K562 (cell line): ENCODE measurements at regions not wholly inside any gene's neighbourhood (a gene's known extent, or its start where the extent isn't known, plus 50 kb on each side); places are given as distances from the start of the nearest gene placed in this dataset.
A peak's percentile ranks its signal among the peaks of the same experiment; 100 is the strongest.

ENCODE experiments used
- ATAC-seq: fragments of 200-7000 bp; cut with Tn5 transposase; 3 replicates; pipeline ENCODE4 v1.9.1; 2020; ENCODE audit warnings: moderate library complexity
- BruUV-seq: library from RNA; stranded (reverse); fragments of 400-500 nt; replicated peaks from 2 replicates; lab custom pipeline; 2021; lab: Mats Ljungman, UMichigan
- CTCF ChIA-PET: fragments of 300-600 bp; formaldehyde crosslinking; extraction: SDS; loops from one replicate; lab custom pipeline; 2021; ENCODE audit warnings: low intra/inter-chr PET ratio; lab: Yijun Ruan, JAX
- POLR2A ChIA-PET: fragments of 300-600, 350-650 bp; sonication (Branson Sonifier 250); formaldehyde crosslinking; extraction: SDS; loops from one replicate; lab custom pipeline; 2021; ENCODE audit warnings: antibody characterized with exemption, inconsistent platforms; lab: Yijun Ruan, JAX
- DNase-seq, 4 experiments: peaks; one replicate each; pipeline versions ENCODE4 v3.0.0 to v3.0.0-alpha.2; 2011 to 2018; ENCODE audit warnings: low spot score in 3 of 4, mixed read lengths in 3 of 4; ENCODE audit errors: extremely low read depth in 1 of 4
- FAIRE-seq: peaks from 2 replicates; lab custom pipeline; 2011; peaks lifted over from hg19 to GRCh38; lab: Jason Lieb, UNC
- H2AFZ ChIP-seq: 2 replicates; pipeline ENCODE4 v1.6.0; 2011; ENCODE audit warnings: low read depth, low read length, control low read depth, inconsistent platforms
- H3K27ac ChIP-seq: fragments of 200-600 bp; 3 replicates; pipeline ENCODE4 v1.8.0; 2011; ENCODE audit warnings: low read depth, mild to moderate bottlenecking, control low read depth, inconsistent platforms, low read length, moderate library complexity, mixed read lengths; ENCODE audit errors: extremely low read depth
- H3K27me3 ChIP-seq, 2 experiments: fragments of 300-600 bp in 1 of 2; 2 replicates in 1 of 2; 3 replicates in 1 of 2; pipeline versions ENCODE4 v1.6.0 to v1.8.0; 2011; ENCODE audit warnings: inconsistent platforms in 2 of 2, low read length in 2 of 2, mild to moderate bottlenecking in 1 of 2, mixed read lengths in 1 of 2, moderate library complexity in 1 of 2; ENCODE audit not compliant: control insufficient read depth in 2 of 2, insufficient read depth in 2 of 2
- H3K36me3 ChIP-seq: fragments of 300-600 bp; 3 replicates; pipeline ENCODE4 v1.8.0; 2011; ENCODE audit warnings: mild to moderate bottlenecking, low read length, inconsistent platforms; ENCODE audit not compliant: control insufficient read depth, insufficient read depth
- H3K4me1 ChIP-seq, 2 experiments: fragments of 200-600 bp in 1 of 2; replicated peaks in 1 of 2; 2 replicates in 1 of 2; 3 replicates in 1 of 2; pipeline versions ENCODE4 v1.5.1 to v1.8.0; 2011; ENCODE audit warnings: inconsistent platforms in 2 of 2, low read length in 2 of 2, mild to moderate bottlenecking in 1 of 2, mixed read lengths in 1 of 2, moderate library complexity in 1 of 2; ENCODE audit not compliant: control insufficient read depth in 2 of 2, insufficient read depth in 2 of 2
- H3K4me2 ChIP-seq: 2 replicates; pipeline ENCODE4 v1.6.1; 2011; ENCODE audit warnings: low read length, control low read depth, inconsistent platforms, mixed read lengths; ENCODE audit not compliant: insufficient read depth
- H3K4me3 ChIP-seq: fragments of 200-600 bp; sonication (generic), shearing (Covaris generic); 2 replicates; pipeline ENCODE4 v1.5.1; 2016; ENCODE audit warnings: control low read depth, inconsistent platforms
- H3K79me2 ChIP-seq: fragments of 200-600 bp; 3 replicates; pipeline ENCODE4 v1.8.0; 2011; ENCODE audit warnings: low read length, inconsistent platforms; ENCODE audit not compliant: control insufficient read depth, insufficient read depth
- H3K9ac ChIP-seq, 2 experiments: 2 replicates each; pipeline versions ENCODE4 v1.6.0 to v1.6.1; 2011; ENCODE audit warnings: low read depth in 2 of 2, low read length in 2 of 2, control low read depth in 1 of 2, inconsistent platforms in 1 of 2, mild to moderate bottlenecking in 1 of 2, mixed read lengths in 1 of 2; ENCODE audit not compliant: insufficient read depth in 1 of 2
- H3K9me1 ChIP-seq: one replicate; pipeline ENCODE4 v1.6.0; 2011; ENCODE audit warnings: inconsistent platforms, mild to moderate bottlenecking, low read length, moderate library complexity; ENCODE audit not compliant: control insufficient read depth, insufficient read depth
- H3K9me3 ChIP-seq: replicated peaks from 2 replicates; pipeline ENCODE4 v1.5.1; 2011; ENCODE audit warnings: low read depth, low read length, inconsistent platforms; ENCODE audit not compliant: control insufficient read depth, insufficient read depth
- H4K20me1 ChIP-seq: replicated peaks from 2 replicates; pipeline ENCODE4 v1.6.1; 2011; ENCODE audit warnings: low read length, inconsistent platforms, mixed read lengths; ENCODE audit not compliant: control insufficient read depth, insufficient read depth
- BRF1 ChIP-seq: IDR thresholded peaks from 3 replicates; pipeline ENCODE4 v1.6.1; 2011; ENCODE audit warnings: borderline replicate concordance, mild to moderate bottlenecking; ENCODE audit not compliant: insufficient read length; ENCODE audit errors: extremely low read depth
- CEBPB ChIP-seq: fragments of 450-650 bp; IDR thresholded peaks from 2 replicates; pipeline ENCODE4 v1.6.1; 2016; ENCODE audit warnings: missing genetic modification characterization, missing compliant biosample characterization
- FOXJ2 ChIP-seq: fragments of 200-800 bp; sonication (Bioruptor generic); IDR thresholded peaks from 2 replicates; pipeline ENCODE4 v1.6.1; 2016; ENCODE audit warnings: missing genetic modification characterization, missing compliant biosample characterization
- MAFK ChIP-seq: IDR thresholded peaks from 2 replicates; pipeline ENCODE4 v1.6.1; 2011; ENCODE audit warnings: low read length, improper control_type of control experiment
- MED1 ChIP-seq: sonication (generic); formaldehyde crosslinking; IDR thresholded peaks from 2 replicates; pipeline ENCODE4 v1.8.1; 2023; ENCODE audit warnings: missing genetic modification reagents, borderline replicate concordance
- PRPF4 ChIP-seq: fragments of 200-400 bp; formaldehyde crosslinking; IDR thresholded peaks from one replicate; pipeline ENCODE4 v1.6.1; 2017; ENCODE audit warnings: low read length, low read depth, mild to moderate bottlenecking; ENCODE audit not compliant: insufficient read depth, poor library complexity, severe bottlenecking
- YBX1 ChIP-seq: fragments of 450-650 bp; IDR thresholded peaks from 2 replicates; pipeline ENCODE4 v1.7.1; 2016; ENCODE audit warnings: mild to moderate bottlenecking
- ZBED1 ChIP-seq: IDR thresholded peaks from 2 replicates; pipeline ENCODE4 v1.6.1; 2014
- ZNF830 ChIP-seq: fragments of 250-450 bp; sonication (Bioruptor Pico); IDR thresholded peaks from 2 replicates; pipeline ENCODE4 v1.5.0; 2021; ENCODE audit warnings: mild to moderate bottlenecking
- WGBS: fragments of 100-300 bp; shearing (Covaris generic); methylation state at CpG from one replicate; pipeline ENCODE4 v1.1.6; 2016; ENCODE audit warnings: low coverage, mixed read lengths; ENCODE audit not compliant: insufficient coverage; ENCODE audit errors: missing lambda C conversion rate; 5-methylcytosine and 5-hydroxymethylcytosine counted together
- in situ Hi-C: fragments of 300-500 bp; cut with MboI; formaldehyde crosslinking; loops from 4 replicates; pipeline ENCODE4 v1.15.0; 2018; ENCODE audit warnings: inconsistent platforms, mixed read lengths
- intact Hi-C: fragments of 100-400 bp; cut with micrococcal nuclease; formaldehyde crosslinking; loops from 2 replicates; pipeline ENCODE4 v1.14.2; 2022
- TF ChIP-seq, protein P1 (sequence below), 2 experiments: fragments of 150-350 bp in 1 of 2; IDR thresholded peaks; 2 replicates each; pipeline ENCODE4 v1.6.1; 2012 to 2016; ENCODE audit warnings: low read depth in 2 of 2, low read length in 2 of 2, mild to moderate bottlenecking in 1 of 2, moderate library complexity in 1 of 2

DNA sequence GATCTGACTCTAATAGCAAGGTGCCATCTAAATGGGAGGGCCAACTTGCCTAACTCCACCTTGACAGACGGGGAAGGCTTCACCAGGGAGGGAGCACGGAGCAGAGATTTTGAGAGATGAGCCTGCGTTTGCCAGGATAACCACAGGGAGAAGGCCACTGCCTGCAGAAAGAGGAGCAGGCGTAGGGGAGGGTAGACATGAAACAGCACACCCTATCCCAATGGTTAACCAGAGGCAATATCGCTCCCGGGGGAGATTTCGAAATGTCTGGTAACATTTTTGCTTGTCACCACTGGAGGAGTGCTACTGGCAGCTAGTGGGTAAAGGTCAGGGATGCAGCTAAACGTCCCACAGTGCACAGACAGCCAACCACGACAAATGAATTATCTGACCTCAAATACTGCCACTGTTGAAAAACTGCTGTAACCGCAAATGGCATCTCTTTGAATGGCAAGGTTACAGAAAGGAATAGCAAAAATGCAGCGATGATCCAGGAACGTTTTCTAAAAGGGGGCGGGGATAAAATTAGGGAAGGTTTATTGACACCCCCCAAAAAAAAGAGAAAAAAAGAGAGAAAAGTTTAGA, 126.0 kb upstream of the ATF7IP start:
- Histone ChIP-seq H3K4me2 (no peak overlapping the region), H3K9me1 (no peaks in the 10 kb centered on the region), H2AFZ (0 out of 2 replicates have a peak overlapping the region, but pooled peaks have one; percentile 40), H3K27ac (no peak overlapping the region), H3K9ac (no peak overlapping the region), H3K27me3 (no peaks in the 10 kb centered on the region), H3K4me3 (no peak overlapping the region)
- in situ Hi-C loops, result no loop called here
- peak; percentile 42 for ATAC-seq
- POLR2A ChIA-PET, result interaction anchor here (1.3 kb wide), 1 partner anchor 126 kb away, joined by 3 read pairs; the partner anchor contains the start of gene ATF7IP
- BruUV-seq, result no TSS peak
- TF ChIP-seq CEBPB (tag), result peak; percentile 58
- no peak for TF ChIP-seq MAFK
- TF ChIP-seq, all 486 proteins: peak for 1
- no peaks in the 10 kb centered on the region for H4K20me1 ChIP-seq
- CTCF ChIA-PET, result interaction anchor here (0.6 to 2.5 kb wide), 2 partner anchors 214 to 756 kb away, joined by 4 to 15 read pairs; no protein-coding TSS in a partner anchor
- peaks cover 2% of the 10 kb centered on the region; the same call in 1 of the 2 replicates for H3K9me3 ChIP-seq
- H3K4me1 ChIP-seq, result no peaks in the 10 kb centered on the region; a peak in 2 of 5 replicates
- FAIRE-seq, result no peak
- 51% methylated on average over 8 of the region's 13 CpGs for WGBS
- DNase-seq, result no peak
- H3K79me2 ChIP-seq, result no peaks in the 10 kb centered on the region
- H3K36me3 ChIP-seq, result no peaks in the 10 kb centered on the region
- intact Hi-C loops, result loop anchor here (5.0 to 10.0 kb wide), 4 partner anchors 52 to 478 kb away; partner anchors contain the start of gene ATF7IP

DNA sequence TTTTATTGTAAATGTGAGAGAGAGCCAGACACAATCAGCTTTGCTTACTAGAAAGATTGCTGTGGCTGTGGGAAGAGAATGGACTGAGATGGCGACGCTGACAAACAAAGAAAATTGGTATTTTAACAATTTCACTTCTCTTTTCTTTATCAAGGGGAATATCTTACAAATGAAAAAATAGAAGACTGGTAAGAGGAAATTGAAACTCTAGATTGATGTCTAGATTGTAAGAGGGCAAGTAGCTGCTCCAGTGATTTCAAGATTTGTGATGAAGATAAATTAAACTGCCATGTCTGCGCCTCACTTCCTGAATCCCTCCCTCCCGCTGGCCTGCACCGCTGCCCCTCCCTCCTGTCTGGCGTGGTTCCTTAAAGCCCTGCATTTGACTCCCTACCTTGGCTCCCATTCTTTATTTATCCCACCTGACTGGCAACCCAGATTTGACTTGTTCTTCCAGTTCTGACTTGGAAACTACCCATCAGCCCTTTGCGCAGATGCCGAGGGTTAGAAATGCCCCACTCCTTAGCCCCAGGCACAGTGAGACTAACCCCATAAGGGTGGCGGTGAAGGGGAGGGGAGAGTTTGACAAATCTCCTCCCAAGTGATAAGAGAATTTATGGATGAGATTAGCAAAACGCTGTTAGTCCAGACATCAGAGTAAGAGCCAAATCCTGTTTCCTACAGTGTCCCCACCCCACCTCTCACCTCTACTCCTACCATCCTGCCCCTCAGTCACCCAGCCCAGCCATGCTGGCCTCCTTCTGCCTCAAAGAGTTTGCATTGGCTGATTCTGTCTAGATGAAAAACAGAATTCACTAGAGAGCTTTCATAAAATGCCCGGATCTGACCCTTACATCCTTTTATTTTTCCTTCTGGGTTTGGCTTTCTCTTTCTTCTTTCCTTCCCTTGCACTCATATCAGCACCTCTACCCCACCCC, 125.3 kb upstream of the ATF7IP start:
- Histone ChIP-seq H3K9me3 (peaks cover 2% of the 10 kb centered on the region; the same call in 1 of the 2 replicates), H4K20me1 (no peaks in the 10 kb centered on the region), H2AFZ (no peak overlapping the region), H3K36me3 (no peaks in the 10 kb centered on the region), H3K27me3 (no peaks in the 10 kb centered on the region), H3K4me1 (no peaks in the 10 kb centered on the region; a peak in 2 of 5 replicates), H3K79me2 (no peaks in the 10 kb centered on the region), H3K9me1 (no peaks in the 10 kb centered on the region), H3K4me2 (no peak overlapping the region), H3K4me3 (no peak overlapping the region), H3K27ac (no peak overlapping the region), H3K9ac (no peak overlapping the region)
- in situ Hi-C loops (no loop called here), intact Hi-C loops (loop anchor here (5.0 to 10.0 kb wide), 4 partner anchors 53 to 477 kb away; partner anchors contain the start of gene ATF7IP)
- DNase-seq (no peak), ATAC-seq (no peak), FAIRE-seq (no peak)
- no TSS peak for BruUV-seq
- POLR2A ChIA-PET, result no interaction called here
- WGBS, result 61% methylated on average over 11 of the region's 11 CpGs
- CTCF ChIA-PET, result interaction anchor here (0.6 kb wide), 1 partner anchor 755 kb away, joined by 4 read pairs; no protein-coding TSS in a partner anchor
- TF ChIP-seq, protein P1, sequence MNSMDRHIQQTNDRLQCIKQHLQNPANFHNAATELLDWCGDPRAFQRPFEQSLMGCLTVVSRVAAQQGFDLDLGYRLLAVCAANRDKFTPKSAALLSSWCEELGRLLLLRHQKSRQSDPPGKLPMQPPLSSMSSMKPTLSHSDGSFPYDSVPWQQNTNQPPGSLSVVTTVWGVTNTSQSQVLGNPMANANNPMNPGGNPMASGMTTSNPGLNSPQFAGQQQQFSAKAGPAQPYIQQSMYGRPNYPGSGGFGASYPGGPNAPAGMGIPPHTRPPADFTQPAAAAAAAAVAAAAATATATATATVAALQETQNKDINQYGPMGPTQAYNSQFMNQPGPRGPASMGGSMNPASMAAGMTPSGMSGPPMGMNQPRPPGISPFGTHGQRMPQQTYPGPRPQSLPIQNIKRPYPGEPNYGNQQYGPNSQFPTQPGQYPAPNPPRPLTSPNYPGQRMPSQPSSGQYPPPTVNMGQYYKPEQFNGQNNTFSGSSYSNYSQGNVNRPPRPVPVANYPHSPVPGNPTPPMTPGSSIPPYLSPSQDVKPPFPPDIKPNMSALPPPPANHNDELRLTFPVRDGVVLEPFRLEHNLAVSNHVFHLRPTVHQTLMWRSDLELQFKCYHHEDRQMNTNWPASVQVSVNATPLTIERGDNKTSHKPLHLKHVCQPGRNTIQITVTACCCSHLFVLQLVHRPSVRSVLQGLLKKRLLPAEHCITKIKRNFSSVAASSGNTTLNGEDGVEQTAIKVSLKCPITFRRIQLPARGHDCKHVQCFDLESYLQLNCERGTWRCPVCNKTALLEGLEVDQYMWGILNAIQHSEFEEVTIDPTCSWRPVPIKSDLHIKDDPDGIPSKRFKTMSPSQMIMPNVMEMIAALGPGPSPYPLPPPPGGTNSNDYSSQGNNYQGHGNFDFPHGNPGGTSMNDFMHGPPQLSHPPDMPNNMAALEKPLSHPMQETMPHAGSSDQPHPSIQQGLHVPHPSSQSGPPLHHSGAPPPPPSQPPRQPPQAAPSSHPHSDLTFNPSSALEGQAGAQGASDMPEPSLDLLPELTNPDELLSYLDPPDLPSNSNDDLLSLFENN (IDR thresholded peaks at IDR 0.05; ENCODE audit: low read depth in 2 of 2, low read length in 2 of 2), result no peak
- TF ChIP-seq BRF1 (no peak), YBX1 (no peak), ZNF830 (CRISPR knock-in tag) (no peak), ZBED1 (no peak), PRPF4 (no peak), MED1 (CRISPR knock-in tag) (no peak), FOXJ2 (tag) (no peak)
